Neural progenitor cell (in vitro differentiated cells): ENCODE measurements at regions not wholly inside any gene's neighbourhood (a gene's known extent, or its start where the extent isn't known, plus 50 kb on each side); places are given as distances from the start of the nearest gene placed in this dataset.

Experiments
- DNase-seq: peaks from one replicate; pipeline ENCODE4 v3.0.0-alpha.2; 2016; ENCODE audit warnings: low spot score
- H2AFZ ChIP-seq: fragments of 200-600 bp; sonication (generic); replicated peaks from 2 replicates; pipeline ENCODE4 v1.6.1; 2016; ENCODE audit warnings: antibody characterized with exemption
- H3F3A ChIP-seq: fragments of 200-600 bp; sonication (generic); 2 replicates; pipeline ENCODE4 v1.6.1; 2016; ENCODE audit warnings: antibody characterized with exemption, low read depth
- H3K27ac ChIP-seq: fragments of 200-600 bp; sonication (generic); 2 replicates; pipeline ENCODE4 v1.5.1; 2016; ENCODE audit warnings: mild to moderate bottlenecking
- H3K27me3 ChIP-seq: fragments of 200-600 bp; sonication (generic); 2 replicates; pipeline ENCODE4 v1.6.1; 2016; ENCODE audit warnings: mild to moderate bottlenecking, moderate library complexity
- H3K36me3 ChIP-seq: fragments of 200-600 bp; sonication (generic); 2 replicates; pipeline ENCODE4 v1.5.1; 2016
- H3K4me1 ChIP-seq: fragments of 200-600 bp; sonication (generic); 2 replicates; pipeline ENCODE4 v1.6.1; 2016; ENCODE audit warnings: mixed run types
- H3K4me2 ChIP-seq: fragments of 200-600 bp; sonication (generic); 2 replicates; pipeline ENCODE4 v1.6.1; 2016
- H3K4me3 ChIP-seq: fragments of 200-600 bp; sonication (generic); 2 replicates; pipeline ENCODE4 v1.5.1; 2016
- H3K79me2 ChIP-seq: fragments of 200-600 bp; sonication (generic); 2 replicates; pipeline ENCODE4 v1.6.1; 2016; ENCODE audit warnings: low read depth
- H3K9ac ChIP-seq: fragments of 200-600 bp; sonication (generic); 2 replicates; pipeline ENCODE4 v1.6.1; 2016
- H3K9me3 ChIP-seq: fragments of 200-600 bp; sonication (generic); 2 replicates; pipeline ENCODE4 v1.5.1; 2016; ENCODE audit warnings: low read depth
- H4K20me1 ChIP-seq: fragments of 200-600 bp; sonication (generic); 2 replicates; pipeline ENCODE4 v1.6.1; 2016; ENCODE audit warnings: low read depth
- H3K27ac Mint-ChIP-seq: 3 replicates; pipeline ENCODE4 v1.8.0; 2021; ENCODE audit warnings: mixed read lengths
- H3K27me3 Mint-ChIP-seq: 2 replicates; pipeline ENCODE4 v1.8.0; 2022; ENCODE audit warnings: low read depth, mild to moderate bottlenecking, inconsistent platforms, moderate library complexity, mixed read lengths; ENCODE audit not compliant: insufficient read depth
- H3K36me3 Mint-ChIP-seq: 3 replicates; pipeline ENCODE4 v1.8.0; 2021; ENCODE audit warnings: mixed read lengths
- H3K4me1 Mint-ChIP-seq: 3 replicates; pipeline ENCODE4 v1.8.0; 2021; ENCODE audit warnings: mixed read lengths
- H3K4me3 Mint-ChIP-seq: 3 replicates; pipeline ENCODE4 v1.8.0; 2021; ENCODE audit warnings: mild to moderate bottlenecking, moderate library complexity, mixed read lengths
- H3K9me3 Mint-ChIP-seq: 3 replicates; pipeline ENCODE4 v1.8.0; 2020; ENCODE audit warnings: mixed read lengths
- EZH2 ChIP-seq: fragments of 200-600 bp; sonication (generic); IDR thresholded peaks from 2 replicates; pipeline ENCODE4 v1.6.1; 2017; ENCODE audit warnings: antibody characterized with exemption, mild to moderate bottlenecking, moderate library complexity
- EZH2phosphoT487 ChIP-seq: fragments of 200-600 bp; sonication (generic); IDR thresholded peaks from 2 replicates; pipeline ENCODE4 v1.6.1; 2017; ENCODE audit warnings: antibody characterized with exemption
- TF ChIP-seq, protein P1 (sequence below): fragments of 200-600 bp; sonication (generic); IDR thresholded peaks from 2 replicates; pipeline ENCODE4 v1.5.1; 2017; ENCODE audit warnings: antibody characterized with exemption, mild to moderate bottlenecking

- no peaks in the 10 kb centered on the region for H3K9me3 ChIP-seq
- no peaks in the 10 kb centered on the region for H4K20me1 ChIP-seq
- H3K79me2 ChIP-seq, result no peaks in the 10 kb centered on the region
- H3K36me3 ChIP-seq, result no peaks in the 10 kb centered on the region
- H2AFZ ChIP-seq, result no peak overlapping the region
- H3K27ac ChIP-seq, result no peak overlapping the region
- no peak overlapping the region for H3K27ac Mint-ChIP-seq
- DNase-seq, result no peak
- no peak overlapping the region for H3K4me3 ChIP-seq
- H3F3A ChIP-seq, result no peaks in the 10 kb centered on the region
- no peaks in the 10 kb centered on the region for H3K27me3 Mint-ChIP-seq
- H3K9me3 Mint-ChIP-seq, result peaks cover 3% of the 10 kb centered on the region
- no peaks in the 10 kb centered on the region for H3K27me3 ChIP-seq
- H3K4me1 ChIP-seq, result no peaks in the 10 kb centered on the region
- H3K4me1 Mint-ChIP-seq, result peaks cover 15% of the 10 kb centered on the region
- H3K9ac ChIP-seq, result no peak overlapping the region
- H3K4me2 ChIP-seq, result no peak overlapping the region
- TF ChIP-seq EZH2phosphoT487 (no peak), EZH2 (no peak)
- TF ChIP-seq, protein P1, sequence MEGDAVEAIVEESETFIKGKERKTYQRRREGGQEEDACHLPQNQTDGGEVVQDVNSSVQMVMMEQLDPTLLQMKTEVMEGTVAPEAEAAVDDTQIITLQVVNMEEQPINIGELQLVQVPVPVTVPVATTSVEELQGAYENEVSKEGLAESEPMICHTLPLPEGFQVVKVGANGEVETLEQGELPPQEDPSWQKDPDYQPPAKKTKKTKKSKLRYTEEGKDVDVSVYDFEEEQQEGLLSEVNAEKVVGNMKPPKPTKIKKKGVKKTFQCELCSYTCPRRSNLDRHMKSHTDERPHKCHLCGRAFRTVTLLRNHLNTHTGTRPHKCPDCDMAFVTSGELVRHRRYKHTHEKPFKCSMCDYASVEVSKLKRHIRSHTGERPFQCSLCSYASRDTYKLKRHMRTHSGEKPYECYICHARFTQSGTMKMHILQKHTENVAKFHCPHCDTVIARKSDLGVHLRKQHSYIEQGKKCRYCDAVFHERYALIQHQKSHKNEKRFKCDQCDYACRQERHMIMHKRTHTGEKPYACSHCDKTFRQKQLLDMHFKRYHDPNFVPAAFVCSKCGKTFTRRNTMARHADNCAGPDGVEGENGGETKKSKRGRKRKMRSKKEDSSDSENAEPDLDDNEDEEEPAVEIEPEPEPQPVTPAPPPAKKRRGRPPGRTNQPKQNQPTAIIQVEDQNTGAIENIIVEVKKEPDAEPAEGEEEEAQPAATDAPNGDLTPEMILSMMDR, result no peak
- H3K4me3 Mint-ChIP-seq, result no peak overlapping the region
- H3K36me3 Mint-ChIP-seq, result no peaks in the 10 kb centered on the region
Measured at GRCh38 chr2:62643100-62643471, 62.4 kb upstream of the EHBP1 start.

GRCh38 chr2:62642429-62643099 lies 62.9 kb upstream of the EHBP1 start:
- Mint-ChIP-seq H3K27me3 (no peaks in the 10 kb centered on the region), H3K36me3 (no peaks in the 10 kb centered on the region), H3K27ac (no peak overlapping the region), H3K4me3 (no peak overlapping the region), H3K4me1 (peaks cover 15% of the 10 kb centered on the region), H3K9me3 (peaks cover 8% of the 10 kb centered on the region)
- Histone ChIP-seq H3K27ac (no peak overlapping the region), H3K27me3 (no peaks in the 10 kb centered on the region), H3F3A (no peaks in the 10 kb centered on the region), H3K79me2 (no peaks in the 10 kb centered on the region), H3K36me3 (no peaks in the 10 kb centered on the region), H3K4me1 (no peaks in the 10 kb centered on the region), H4K20me1 (no peaks in the 10 kb centered on the region), H2AFZ (no peak overlapping the region), H3K4me3 (no peak overlapping the region), H3K9ac (no peak overlapping the region), H3K4me2 (no peak overlapping the region), H3K9me3 (no peaks in the 10 kb centered on the region)
- DNase-seq, result no peak
- TF ChIP-seq, protein P1, result no peak
- no peak for TF ChIP-seq EZH2phosphoT487
- no peak for TF ChIP-seq EZH2

DNA sequence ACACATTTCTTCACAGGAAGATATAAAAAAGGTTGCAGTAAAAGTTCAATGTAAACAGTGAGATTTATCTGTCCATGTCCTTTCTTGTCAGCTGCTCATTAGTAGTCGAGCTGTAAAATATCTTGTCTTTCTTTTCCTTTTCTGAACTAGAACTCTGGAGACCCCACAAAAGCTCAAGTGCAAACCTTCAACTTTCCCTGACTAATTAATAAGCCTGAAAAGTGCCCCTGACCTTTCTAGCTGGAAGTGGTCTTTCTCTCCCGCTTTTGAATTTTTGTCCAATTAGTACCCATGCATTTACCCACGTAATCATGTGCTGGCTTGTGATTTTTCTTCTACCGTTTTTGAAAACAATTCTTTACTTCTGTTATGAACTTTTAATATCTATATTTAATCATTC lies 63.6 kb upstream of the EHBP1 start:
- H3K36me3 ChIP-seq, result no peaks in the 10 kb centered on the region
- Mint-ChIP-seq H3K27ac (peak overlapping the region; percentile 42), H3K4me3 (no peak overlapping the region), H3K36me3 (no peaks in the 10 kb centered on the region), H3K9me3 (peaks cover 8% of the 10 kb centered on the region), H3K27me3 (peaks cover 2% of the 10 kb centered on the region), H3K4me1 (peaks cover 15% of the 10 kb centered on the region)
- DNase-seq, result no peak
- H3K27ac ChIP-seq, result no peak overlapping the region
- H3K4me3 ChIP-seq, result no peak overlapping the region
- H3K79me2 ChIP-seq, result no peaks in the 10 kb centered on the region
- TF ChIP-seq, protein P1, result no peak
- TF ChIP-seq EZH2 (no peak), EZH2phosphoT487 (no peak)
- H4K20me1 ChIP-seq, result no peaks in the 10 kb centered on the region
- no peaks in the 10 kb centered on the region for H3K4me1 ChIP-seq
- no peak overlapping the region for H3K4me2 ChIP-seq
- no peaks in the 10 kb centered on the region for H3K27me3 ChIP-seq
- no peak overlapping the region for H2AFZ ChIP-seq
- no peaks in the 10 kb centered on the region for H3F3A ChIP-seq
- no peak overlapping the region for H3K9ac ChIP-seq
- H3K9me3 ChIP-seq, result no peaks in the 10 kb centered on the region
